SK-N-SH (cell line): ENCODE measurements at regions not wholly inside any gene's neighbourhood (a gene's known extent, or its start where the extent isn't known, plus 50 kb on each side); places are given as distances from the start of the nearest gene placed in this dataset.

Experiments used
- CTCF ChIA-PET: fragments of 300-600, 350-600 bp; formaldehyde crosslinking; extraction: SDS; loops from one replicate; lab custom pipeline; 2021; lab: Yijun Ruan, JAX
- POLR2A ChIA-PET: fragments of 350-600 bp; sonication (Branson Sonifier 250); formaldehyde crosslinking; extraction: SDS; loops from one replicate; lab custom pipeline; 2020; ENCODE audit warnings: antibody characterized with exemption, inconsistent platforms; lab: Yijun Ruan, JAX
- DNase-seq: peaks from one replicate; pipeline ENCODE4 v3.0.0; 2012
- H2AFZ ChIP-seq: fragments of 200-600 bp; sonication (generic); 2 replicates; pipeline ENCODE4 v1.8.1; 2016; ENCODE audit warnings: antibody characterized with exemption, mild to moderate bottlenecking, low read depth
- H3F3A ChIP-seq: fragments of 200-600 bp; sonication (generic); replicated peaks from 2 replicates; pipeline ENCODE3; 2016; ENCODE audit warnings: antibody characterized with exemption, mild to moderate bottlenecking; ENCODE audit not compliant: insufficient read depth
- H3K27ac ChIP-seq, 2 experiments: fragments of 200-500 bp in 1 of 2; fragments of 200-600 bp in 1 of 2; sonication (Bioruptor generic) in 1 of 2; sonication (generic), shearing (Covaris generic) in 1 of 2; 2 replicates each; pipeline versions ENCODE4 v1.5.1 to v1.6.1; 2014 to 2016; ENCODE audit warnings: low read depth in 2 of 2, inconsistent platforms in 1 of 2, low read length in 1 of 2, mild to moderate bottlenecking in 1 of 2, mixed read lengths in 1 of 2
- H3K27me3 ChIP-seq: fragments of 200-600 bp; sonication (generic), shearing (Covaris generic); 2 replicates; pipeline ENCODE4 v1.6.1; 2016; ENCODE audit warnings: mixed run types; ENCODE audit not compliant: insufficient read depth
- H3K36me3 ChIP-seq, 2 experiments: fragments of 200-500 bp in 1 of 2; fragments of 200-600 bp in 1 of 2; sonication (Bioruptor generic) in 1 of 2; sonication (generic) in 1 of 2; replicated peaks in 1 of 2; 2 replicates each; pipeline versions ENCODE3 to v1.5.1; 2014 to 2016; ENCODE audit warnings: low read length in 1 of 2, mild to moderate bottlenecking in 1 of 2; ENCODE audit not compliant: insufficient read depth in 2 of 2, control insufficient read depth in 1 of 2
- H3K4me1 ChIP-seq, 2 experiments: fragments of 200-500 bp in 1 of 2; fragments of 200-600 bp in 1 of 2; sonication (Bioruptor generic) in 1 of 2; sonication (generic), shearing (Covaris generic) in 1 of 2; 2 replicates each; pipeline versions ENCODE4 v1.5.1 to v1.6.1; 2014 to 2016; ENCODE audit warnings: low read depth in 1 of 2, low read length in 1 of 2, mixed run types in 1 of 2; ENCODE audit not compliant: insufficient read depth in 2 of 2, control insufficient read depth in 1 of 2
- H3K4me2 ChIP-seq: fragments of 200-600 bp; sonication (generic), shearing (Covaris generic); 2 replicates; pipeline ENCODE4 v1.6.1; 2017; ENCODE audit warnings: mixed run types
- H3K4me3 ChIP-seq, 2 experiments: fragments of 200-500 bp in 1 of 2; fragments of 200-600 bp in 1 of 2; sonication (Bioruptor generic) in 1 of 2; sonication (generic), shearing (Covaris generic) in 1 of 2; 2 replicates each; pipeline versions ENCODE4 v1.5.1 to v1.8.1; 2014 to 2016; ENCODE audit warnings: low read depth in 2 of 2, inconsistent platforms in 1 of 2, low read length in 1 of 2, mild to moderate bottlenecking in 1 of 2, mixed read lengths in 1 of 2, moderate library complexity in 1 of 2
- H3K79me2 ChIP-seq: fragments of 200-600 bp; sonication (generic); 2 replicates; pipeline ENCODE4 v1.8.1; 2017; ENCODE audit warnings: mild to moderate bottlenecking; ENCODE audit not compliant: insufficient read depth
- H3K9ac ChIP-seq: fragments of 200-600 bp; sonication (generic); 2 replicates; pipeline ENCODE4 v1.6.1; 2017; ENCODE audit warnings: mixed run types
- H3K9me2 ChIP-seq: fragments of 200-600 bp; sonication (generic); 2 replicates; pipeline ENCODE4 v1.6.1; 2017; ENCODE audit warnings: mixed run types
- H3K9me3 ChIP-seq: fragments of 200-600 bp; sonication (generic); 2 replicates; pipeline ENCODE4 v1.6.1; 2017; ENCODE audit warnings: mixed run types, mild to moderate bottlenecking, moderate library complexity
- H4K20me1 ChIP-seq: fragments of 200-600 bp; sonication (generic); 2 replicates; pipeline ENCODE4 v1.6.1; 2017; ENCODE audit warnings: mild to moderate bottlenecking, mixed run types; ENCODE audit not compliant: insufficient read depth
- CHD2 ChIP-seq: fragments of 150-350 bp; IDR thresholded peaks from 2 replicates; pipeline ENCODE4 v1.6.1; 2018; ENCODE audit warnings: low read length; ENCODE audit not compliant: partially characterized antibody
- CTCF ChIP-seq: fragments of 200-600 bp; sonication (generic); IDR thresholded peaks from 2 replicates; pipeline ENCODE4 v1.6.1; 2017; ENCODE audit warnings: antibody characterized with exemption, mild to moderate bottlenecking, moderate library complexity
- ELF1 ChIP-seq: IDR thresholded peaks from 2 replicates; pipeline ENCODE4 v1.4.0; 2012
- EZH2phosphoT487 ChIP-seq: fragments of 200-600 bp; sonication (generic); IDR thresholded peaks from 2 replicates; pipeline ENCODE4 v1.6.1; 2017; ENCODE audit warnings: low read depth, mixed run types, mild to moderate bottlenecking, antibody characterized with exemption, moderate library complexity, borderline replicate concordance
- FOXJ3 ChIP-seq: sonication (generic); formaldehyde crosslinking; IDR thresholded peaks from 2 replicates; pipeline ENCODE4 v1.5.1; 2020; ENCODE audit warnings: mild to moderate bottlenecking, missing genetic modification reagents
- FOXM1 ChIP-seq: IDR thresholded peaks from 2 replicates; pipeline ENCODE4 v1.4.0; 2012; ENCODE audit warnings: low read depth, mild to moderate bottlenecking
- GABPA ChIP-seq: IDR thresholded peaks from 2 replicates; pipeline ENCODE4 v1.4.0; 2012; ENCODE audit warnings: low read depth, mild to moderate bottlenecking
- GATA2 ChIP-seq: sonication (generic); formaldehyde crosslinking; IDR thresholded peaks from 2 replicates; pipeline ENCODE4 v1.5.0; 2020; ENCODE audit warnings: mild to moderate bottlenecking, missing genetic modification reagents
- IRF3 ChIP-seq: fragments of 150-350 bp; IDR thresholded peaks from 2 replicates; pipeline ENCODE4 v1.6.1; 2016; ENCODE audit warnings: mild to moderate bottlenecking, low read depth, low read length
- JUND ChIP-seq: IDR thresholded peaks from 2 replicates; pipeline ENCODE4 v1.4.0; 2012
- MAX ChIP-seq: IDR thresholded peaks from 2 replicates; pipeline ENCODE4 v1.4.0; 2012; ENCODE audit warnings: low read depth
- MEF2A ChIP-seq: IDR thresholded peaks from 2 replicates; pipeline ENCODE4 v1.4.0; 2012; ENCODE audit warnings: low read depth, borderline replicate concordance
- NFIC ChIP-seq: IDR thresholded peaks from 2 replicates; pipeline ENCODE4 v1.4.0; 2012; ENCODE audit warnings: borderline replicate concordance
- POLR2AphosphoS5 ChIP-seq: IDR thresholded peaks from 2 replicates; pipeline ENCODE4 v1.6.1; 2012; ENCODE audit warnings: low read depth, low read length
- RCOR1 ChIP-seq: fragments of 150-350 bp; IDR thresholded peaks from 2 replicates; pipeline ENCODE4 v1.6.1; 2017; ENCODE audit warnings: antibody characterized with exemption, low read length
- RFX5 ChIP-seq: IDR thresholded peaks from 2 replicates; pipeline ENCODE4 v1.6.1; 2012; ENCODE audit warnings: mild to moderate bottlenecking, improper control_type of control experiment, low read length
- RXRA ChIP-seq: IDR thresholded peaks from 2 replicates; pipeline ENCODE4 v1.4.0; 2012; ENCODE audit warnings: low read depth, mild to moderate bottlenecking, borderline replicate concordance
- SMC3 ChIP-seq: IDR thresholded peaks from 2 replicates; pipeline ENCODE4 v1.6.1; 2012; ENCODE audit warnings: low read depth, low read length, improper control_type of control experiment
- TAF1 ChIP-seq: IDR thresholded peaks from 2 replicates; pipeline ENCODE4 v1.6.1; 2012; ENCODE audit warnings: low read depth, mild to moderate bottlenecking, low read length, moderate library complexity, borderline replicate concordance
- USF1 ChIP-seq: IDR thresholded peaks from 2 replicates; pipeline ENCODE4 v1.4.0; 2012; ENCODE audit warnings: low read depth, borderline replicate concordance
- USF2 ChIP-seq: fragments of 150-350 bp; IDR thresholded peaks from 2 replicates; pipeline ENCODE4 v1.6.1; 2017; ENCODE audit warnings: antibody characterized with exemption, low read length, low read depth, borderline replicate concordance
- YY1 ChIP-seq: IDR thresholded peaks from 2 replicates; pipeline ENCODE4 v1.4.0; 2012; ENCODE audit warnings: low read depth, mild to moderate bottlenecking
- WGBS: methylation state at CpG from one replicate; pipeline ENCODE4 v1.1.6; 2017; ENCODE audit warnings: low lambda C conversion rate; 5-methylcytosine and 5-hydroxymethylcytosine counted together

GRCh38 chr3:40763807-40764206, 239.0 kb downstream of the ZNF621 start:
- TF ChIP-seq EZH2phosphoT487 (no peak), RXRA (no peak), RFX5 (no peak), NFIC (no peak), FOXM1 (no peak), FOXJ3 (CRISPR knock-in tag) (no peak), CHD2 (no peak), MAX (no peak), CTCF (no peak)
- TF ChIP-seq, all 33 proteins: peak for 0
- no peak overlapping the region for H3K27ac ChIP-seq
- no peaks in the 10 kb centered on the region for H3K9me3 ChIP-seq
- H3K4me3 ChIP-seq = no peak overlapping the region
- no peaks in the 10 kb centered on the region for H4K20me1 ChIP-seq
- H3F3A ChIP-seq = no peaks in the 10 kb centered on the region
- no peak for DNase-seq
- H3K27me3 ChIP-seq = no peaks in the 10 kb centered on the region
- H3K79me2 ChIP-seq = no peaks in the 10 kb centered on the region
- no peaks in the 10 kb centered on the region for H3K4me1 ChIP-seq
- ChIA-PET POLR2A (no interaction called here), CTCF (interaction anchor here (1.4 kb wide), 1 partner anchor 183 kb away, joined by 4 read pairs; no protein-coding TSS in a partner anchor)
- H2AFZ ChIP-seq = no peak overlapping the region
- no peaks in the 10 kb centered on the region for H3K9me2 ChIP-seq
- H3K9ac ChIP-seq = no peak overlapping the region
- 11% methylated on average over 4 of the region's 4 CpGs for WGBS
- no peaks in the 10 kb centered on the region for H3K36me3 ChIP-seq
- H3K4me2 ChIP-seq = no peak overlapping the region

- no peak overlapping the region for H2AFZ ChIP-seq
- H3K27me3 ChIP-seq = no peaks in the 10 kb centered on the region
- H4K20me1 ChIP-seq = no peaks in the 10 kb centered on the region
- H3F3A ChIP-seq = no peaks in the 10 kb centered on the region
- no peaks in the 10 kb centered on the region for H3K9me2 ChIP-seq
- CTCF ChIA-PET = interaction anchor here (1.4 kb wide), 1 partner anchor 184 kb away, joined by 4 read pairs; no protein-coding TSS in a partner anchor
- TF ChIP-seq MEF2A (no peak), RCOR1 (no peak), POLR2AphosphoS5 (no peak), GABPA (no peak), IRF3 (no peak), ELF1 (no peak), USF1 (no peak), USF2 (no peak), JUND (no peak), TAF1 (no peak), EZH2phosphoT487 (no peak), GATA2 (CRISPR knock-in tag) (no peak), YY1 (no peak), SMC3 (no peak)
- TF ChIP-seq, all 33 proteins: peak for 0
- DNase-seq = no peak
- Histone ChIP-seq H3K4me3 (no peak overlapping the region), H3K9ac (no peak overlapping the region), H3K27ac (no peak overlapping the region), H3K36me3 (no peaks in the 10 kb centered on the region), H3K4me1 (no peaks in the 10 kb centered on the region), H3K9me3 (no peaks in the 10 kb centered on the region), H3K4me2 (no peak overlapping the region), H3K79me2 (no peaks in the 10 kb centered on the region)
- 4% methylated on average over 2 of the region's 2 CpGs for WGBS
- POLR2A ChIA-PET = no interaction called here
Observed at GRCh38 chr3:40764747-40765146, 240.0 kb downstream of the ZNF621 start.
